ENCODE measurements at regions not wholly inside any gene's neighbourhood (a gene's known extent, or its start where the extent isn't known, plus 50 kb on each side); places are given as distances from the start of the nearest gene placed in this dataset.

- TF ChIP-seq GATA2 (IDR thresholded peaks at IDR 0.05; ENCODE audit: insufficient read depth, insufficient read length, low read depth, low read length) (no peak), FOS (IDR thresholded peaks at IDR 0.05; ENCODE audit: borderline replicate concordance, insufficient read depth, low read length) (no peak), MYC (IDR thresholded peaks at IDR 0.05; ENCODE audit: low read depth, low read length) (no peak), EZH2 (IDR thresholded peaks at IDR 0.05; ENCODE audit: borderline replicate concordance, low read depth, low read length, severe bottlenecking) (no peak), POLR2A (IDR thresholded peaks at IDR 0.05; ENCODE audit: low read depth, low read length) (no peak), JUN (IDR thresholded peaks at IDR 0.05; ENCODE audit: borderline replicate concordance, insufficient read depth, insufficient read length, low read depth) (no peak), POLR2AphosphoS5 (IDR thresholded peaks at IDR 0.05; ENCODE audit: insufficient read depth, low read depth, low read length) (no peak), CTCF (IDR thresholded peaks at IDR 0.05; ENCODE audit: extremely low read depth in 1 of 2, insufficient read depth in 1 of 2, low read depth in 1 of 2, low read length in 2 of 2) (no peak)
- TF ChIP-seq, protein P1, sequence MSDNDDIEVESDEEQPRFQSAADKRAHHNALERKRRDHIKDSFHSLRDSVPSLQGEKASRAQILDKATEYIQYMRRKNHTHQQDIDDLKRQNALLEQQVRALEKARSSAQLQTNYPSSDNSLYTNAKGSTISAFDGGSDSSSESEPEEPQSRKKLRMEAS (IDR thresholded peaks at IDR 0.05; ENCODE audit: insufficient read depth, insufficient read length) = no peak
Observed at GRCh38 chr12:114918535-114919233, 234.7 kb upstream of the TBX3 start.

More at GRCh38 chr12:114918535-114919233, 234.7 kb upstream of the TBX3 start:
- no peak for FAIRE-seq
- intact Hi-C loops (cut with micrococcal nuclease) = no loop called here
- ChIA-PET CTCF (no interaction called here), POLR2A (no interaction called here)
- Histone ChIP-seq H3K79me2 (ENCODE audit: control insufficient read depth, insufficient read depth, low read length) (no peaks in the 10 kb centered on the region), H4K20me1 (replicated peaks; ENCODE audit: control insufficient read depth, extremely low read depth, insufficient read depth, low read length) (no peaks in the 10 kb centered on the region), H3K4me1 (ENCODE audit: control insufficient read depth, extremely low read depth, insufficient read depth, low read length) (no peaks in the 10 kb centered on the region), H3K9ac (replicated peaks; ENCODE audit: extremely low read depth, insufficient read depth, low read length) (no peak overlapping the region), H2AFZ (ENCODE audit: low read depth, low read length) (no peak overlapping the region), H3K4me3 (replicated peaks in 1 of 3; ENCODE audit: insufficient read depth in 1 of 3, low read depth in 1 of 3, low read length in 3 of 3) (no peak overlapping the region), H3K27ac (ENCODE audit: insufficient read depth, low read depth, low read length) (no peak overlapping the region), H3K36me3 (ENCODE audit: control insufficient read depth in 2 of 2, extremely low read depth in 1 of 2, insufficient read depth in 2 of 2, low read length in 2 of 2) (no peaks in the 10 kb centered on the region), H3K9me3 (replicated peaks; ENCODE audit: control insufficient read depth, insufficient read depth, low read length) (peaks cover 7% of the 10 kb centered on the region), H3K4me2 (ENCODE audit: insufficient read depth, low read length) (no peak overlapping the region), H3K9me1 (replicated peaks; ENCODE audit: control insufficient read depth, extremely low read depth, insufficient read depth, low read length) (no peaks in the 10 kb centered on the region), H3K27me3 (ENCODE audit: control insufficient read depth in 2 of 2, insufficient read depth in 2 of 2, low read length in 2 of 2) (no peaks in the 10 kb centered on the region)
- BruUV-seq (replicated peaks) = no TSS peak
- dilution Hi-C loops (cut with MboI; ENCODE audit: extremely low pct_ligation_motif_present, low sequenced_read_pairs) = no loop called here
- DNase-seq (ENCODE audit: low read depth, low spot score) = no peak

All from endothelial cell of umbilical vein (primary cell).